ENCODE measurements at regions not wholly inside any gene's neighbourhood (a gene's known extent, or its start where the extent isn't known, plus 50 kb on each side); places are given as distances from the start of the nearest gene placed in this dataset.

DNA sequence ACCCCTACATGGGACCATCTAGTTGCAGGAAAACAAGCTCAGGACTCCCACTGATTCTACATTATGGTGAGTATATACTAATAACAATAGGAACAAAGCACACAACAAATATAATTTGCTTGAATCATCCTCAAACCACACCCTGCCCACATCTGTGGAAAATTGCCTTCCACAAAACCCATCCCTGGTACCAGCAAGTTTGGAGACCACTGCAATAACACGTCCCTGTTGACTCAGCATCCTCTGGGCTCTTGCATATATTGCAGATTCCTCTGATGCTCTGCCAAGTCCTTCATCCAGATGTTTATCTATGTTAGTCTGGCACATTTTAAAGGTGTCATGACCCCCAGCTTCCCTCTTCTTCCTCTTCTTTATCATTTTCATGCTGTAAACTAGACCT lies 138.4 kb downstream of the PCTP start:
- Histone ChIP-seq H3K27ac (ENCODE audit: low read length) (no peak overlapping the region), H3K9me3 (ENCODE audit: low read length) (no peaks in the 10 kb centered on the region), H3K27me3 (ENCODE audit: insufficient read depth, low read depth, low read length) (no peaks in the 10 kb centered on the region), H3K9ac (ENCODE audit: low read length) (no peak overlapping the region), H3K36me3 (ENCODE audit: insufficient read depth, low read length) (no peaks in the 10 kb centered on the region), H2AFZ (ENCODE audit: low read depth, low read length) (no peak overlapping the region), H3F3A (ENCODE audit: insufficient read depth, low read length, poor library complexity, severe bottlenecking) (no peaks in the 10 kb centered on the region), H3K79me2 (replicated peaks; ENCODE audit: insufficient read depth, low read length) (no peaks in the 10 kb centered on the region), H4K20me1 (ENCODE audit: insufficient read depth) (no peaks in the 10 kb centered on the region), H3K9me2 (ENCODE audit: insufficient read depth, low read length) (no peaks in the 10 kb centered on the region), H3K4me2 (ENCODE audit: low read length) (no peak overlapping the region), H3K4me3 (ENCODE audit: low read length) (no peak overlapping the region)
- TF ChIP-seq SMC3 (conservative IDR thresholded peaks at IDR 0.05; ENCODE audit: poor library complexity) (no peak), MXI1 (conservative IDR thresholded peaks at IDR 0.05; ENCODE audit: poor library complexity, severe bottlenecking) (no peak), EZH2 (IDR thresholded peaks at IDR 0.05; ENCODE audit: borderline replicate concordance, insufficient read depth, low read length, poor library complexity, severe bottlenecking) (no peak), TAF1 (IDR thresholded peaks at IDR 0.05; ENCODE audit: low read depth) (no peak), RAD21 (conservative IDR thresholded peaks at IDR 0.05) (no peak), EP300 (conservative IDR thresholded peaks at IDR 0.05; ENCODE audit: poor library complexity, severe bottlenecking) (no peak), POLR2AphosphoS5 (IDR thresholded peaks at IDR 0.05) (no peak)
- TF ChIP-seq, protein P1, sequence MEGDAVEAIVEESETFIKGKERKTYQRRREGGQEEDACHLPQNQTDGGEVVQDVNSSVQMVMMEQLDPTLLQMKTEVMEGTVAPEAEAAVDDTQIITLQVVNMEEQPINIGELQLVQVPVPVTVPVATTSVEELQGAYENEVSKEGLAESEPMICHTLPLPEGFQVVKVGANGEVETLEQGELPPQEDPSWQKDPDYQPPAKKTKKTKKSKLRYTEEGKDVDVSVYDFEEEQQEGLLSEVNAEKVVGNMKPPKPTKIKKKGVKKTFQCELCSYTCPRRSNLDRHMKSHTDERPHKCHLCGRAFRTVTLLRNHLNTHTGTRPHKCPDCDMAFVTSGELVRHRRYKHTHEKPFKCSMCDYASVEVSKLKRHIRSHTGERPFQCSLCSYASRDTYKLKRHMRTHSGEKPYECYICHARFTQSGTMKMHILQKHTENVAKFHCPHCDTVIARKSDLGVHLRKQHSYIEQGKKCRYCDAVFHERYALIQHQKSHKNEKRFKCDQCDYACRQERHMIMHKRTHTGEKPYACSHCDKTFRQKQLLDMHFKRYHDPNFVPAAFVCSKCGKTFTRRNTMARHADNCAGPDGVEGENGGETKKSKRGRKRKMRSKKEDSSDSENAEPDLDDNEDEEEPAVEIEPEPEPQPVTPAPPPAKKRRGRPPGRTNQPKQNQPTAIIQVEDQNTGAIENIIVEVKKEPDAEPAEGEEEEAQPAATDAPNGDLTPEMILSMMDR (IDR thresholded peaks at IDR 0.05; ENCODE audit: poor library complexity, severe bottlenecking) = no peak
- TF ChIP-seq, protein P2, sequence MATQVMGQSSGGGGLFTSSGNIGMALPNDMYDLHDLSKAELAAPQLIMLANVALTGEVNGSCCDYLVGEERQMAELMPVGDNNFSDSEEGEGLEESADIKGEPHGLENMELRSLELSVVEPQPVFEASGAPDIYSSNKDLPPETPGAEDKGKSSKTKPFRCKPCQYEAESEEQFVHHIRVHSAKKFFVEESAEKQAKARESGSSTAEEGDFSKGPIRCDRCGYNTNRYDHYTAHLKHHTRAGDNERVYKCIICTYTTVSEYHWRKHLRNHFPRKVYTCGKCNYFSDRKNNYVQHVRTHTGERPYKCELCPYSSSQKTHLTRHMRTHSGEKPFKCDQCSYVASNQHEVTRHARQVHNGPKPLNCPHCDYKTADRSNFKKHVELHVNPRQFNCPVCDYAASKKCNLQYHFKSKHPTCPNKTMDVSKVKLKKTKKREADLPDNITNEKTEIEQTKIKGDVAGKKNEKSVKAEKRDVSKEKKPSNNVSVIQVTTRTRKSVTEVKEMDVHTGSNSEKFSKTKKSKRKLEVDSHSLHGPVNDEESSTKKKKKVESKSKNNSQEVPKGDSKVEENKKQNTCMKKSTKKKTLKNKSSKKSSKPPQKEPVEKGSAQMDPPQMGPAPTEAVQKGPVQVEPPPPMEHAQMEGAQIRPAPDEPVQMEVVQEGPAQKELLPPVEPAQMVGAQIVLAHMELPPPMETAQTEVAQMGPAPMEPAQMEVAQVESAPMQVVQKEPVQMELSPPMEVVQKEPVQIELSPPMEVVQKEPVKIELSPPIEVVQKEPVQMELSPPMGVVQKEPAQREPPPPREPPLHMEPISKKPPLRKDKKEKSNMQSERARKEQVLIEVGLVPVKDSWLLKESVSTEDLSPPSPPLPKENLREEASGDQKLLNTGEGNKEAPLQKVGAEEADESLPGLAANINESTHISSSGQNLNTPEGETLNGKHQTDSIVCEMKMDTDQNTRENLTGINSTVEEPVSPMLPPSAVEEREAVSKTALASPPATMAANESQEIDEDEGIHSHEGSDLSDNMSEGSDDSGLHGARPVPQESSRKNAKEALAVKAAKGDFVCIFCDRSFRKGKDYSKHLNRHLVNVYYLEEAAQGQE (IDR thresholded peaks at IDR 0.05; ENCODE audit: borderline replicate concordance) = no peak

DNA sequence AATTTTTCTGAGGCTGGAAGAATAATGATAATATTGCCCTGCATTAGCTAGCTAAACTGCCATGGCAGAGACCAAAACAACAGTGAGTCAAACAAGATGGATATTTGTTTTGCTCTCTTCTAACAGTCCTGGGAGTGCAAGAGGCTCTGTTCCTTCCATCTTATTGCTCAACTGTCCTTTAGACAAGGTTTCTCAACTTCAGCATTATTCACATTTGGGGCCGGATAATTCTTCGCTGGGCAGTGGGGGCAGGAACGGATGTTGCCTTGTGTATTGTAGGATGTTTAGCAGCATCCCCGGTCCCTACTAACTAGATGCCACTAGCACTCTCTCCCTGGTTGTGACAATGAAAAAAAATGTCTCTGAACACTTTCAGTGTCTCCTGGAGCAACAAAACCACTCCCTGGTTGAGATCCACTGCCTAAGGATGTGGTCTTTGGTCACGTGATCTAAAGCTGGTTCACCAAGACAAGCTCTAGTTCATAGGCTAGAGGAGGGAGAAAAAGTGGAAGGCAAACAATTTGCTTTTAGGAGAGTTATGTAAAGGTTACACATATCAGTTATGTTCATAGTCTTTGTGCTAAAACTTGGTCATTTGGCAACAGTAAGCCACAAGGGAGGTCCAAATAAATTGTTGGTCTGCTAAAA lies 144.4 kb downstream of the PCTP start:
- Histone ChIP-seq H4K20me1 (ENCODE audit: insufficient read depth) (no peaks in the 10 kb centered on the region), H3F3A (ENCODE audit: insufficient read depth, low read length, poor library complexity, severe bottlenecking) (no peaks in the 10 kb centered on the region), H3K36me3 (ENCODE audit: insufficient read depth, low read length) (no peaks in the 10 kb centered on the region), H2AFZ (ENCODE audit: low read depth, low read length) (no peak overlapping the region), H3K9me3 (ENCODE audit: low read length) (no peaks in the 10 kb centered on the region), H3K79me2 (replicated peaks; ENCODE audit: insufficient read depth, low read length) (no peaks in the 10 kb centered on the region), H3K4me2 (ENCODE audit: low read length) (no peak overlapping the region), H3K9ac (ENCODE audit: low read length) (no peak overlapping the region), H3K4me3 (ENCODE audit: low read length) (no peak overlapping the region), H3K27me3 (ENCODE audit: insufficient read depth, low read depth, low read length) (no peaks in the 10 kb centered on the region), H3K27ac (ENCODE audit: low read length) (no peak overlapping the region), H3K9me2 (ENCODE audit: insufficient read depth, low read length) (no peaks in the 10 kb centered on the region)
- TF ChIP-seq, protein P1 (IDR thresholded peaks at IDR 0.05; ENCODE audit: poor library complexity, severe bottlenecking) = no peak
- TF ChIP-seq POLR2AphosphoS5 (IDR thresholded peaks at IDR 0.05) = no peak
